ENCODE measurements at regions not wholly inside any gene's neighbourhood (a gene's known extent, or its start where the extent isn't known, plus 50 kb on each side); places are given as distances from the start of the nearest gene placed in this dataset.
"Not testable (repeated sequence)": the region's sequence is repeated elsewhere in the genome, so short reads cannot be mapped to it uniquely, and the experiment has no call there.

- TF ChIP-seq CTCF (IDR thresholded peaks at IDR 0.05) (no peak), POLR2A (IDR thresholded peaks at IDR 0.05) (no peak)
- no peak overlapping the region for H3K27ac ChIP-seq
- WGBS, 3 donors: 89 to 90% (median 90%) methylated on average over 8 of the region's 8 CpGs
- DNase-seq: no peak
- no peak overlapping the region for H3K4me3 ChIP-seq
- no peaks in the 10 kb centered on the region for H3K27me3 ChIP-seq
- H3K36me3 ChIP-seq: no peaks in the 10 kb centered on the region
- intact Hi-C loops (cut with DNase I): no loop called here
- no peaks in the 10 kb centered on the region for H3K9me3 ChIP-seq
- no peaks in the 10 kb centered on the region for H3K4me1 ChIP-seq (ENCODE audit: insufficient read depth)
Observed at GRCh38 chr6:44740566-44741120, 353.1 kb downstream of the CDC5L start.

- Histone ChIP-seq H3K27me3 (no peaks in the 10 kb centered on the region), H3K4me1 (ENCODE audit: insufficient read depth) (no peaks in the 10 kb centered on the region), H3K4me3 (no peak overlapping the region), H3K9me3 (no peaks in the 10 kb centered on the region), H3K36me3 (no peaks in the 10 kb centered on the region), H3K27ac (no peak overlapping the region)
- intact Hi-C loops (cut with DNase I): no loop called here
- TF ChIP-seq POLR2A (IDR thresholded peaks at IDR 0.05) (no peak), CTCF (IDR thresholded peaks at IDR 0.05) (no peak), EP300 (IDR thresholded peaks at IDR 0.05) (no peak)
- WGBS, 3 donors: 86 to 95% (median 93%) methylated on average over 2 of the region's 2 CpGs
- no peak for DNase-seq
Observed at GRCh38 chr6:44742201-44742600, 354.7 kb downstream of the CDC5L start.

- intact Hi-C loops (cut with DNase I): no loop called here
Observed at GRCh38 chr6:44742828-44743372, 355.4 kb downstream of the CDC5L start.

GRCh38 chr6:44760116-44760515 is 372.6 kb downstream of the CDC5L start:
- intact Hi-C loops (cut with DNase I); H3K27ac ChIP-seq: not testable (repeated sequence)
- WGBS, 3 donors: 93 to 98% (median 97%) methylated on average over 18 of the region's 18 CpGs

More at GRCh38 chr6:44742828-44743372, 355.4 kb downstream of the CDC5L start:
- Histone ChIP-seq H3K27ac (no peak overlapping the region), H3K4me3 (no peak overlapping the region), H3K27me3 (no peaks in the 10 kb centered on the region), H3K9me3 (no peaks in the 10 kb centered on the region), H3K4me1 (ENCODE audit: insufficient read depth) (no peaks in the 10 kb centered on the region), H3K36me3 (no peaks in the 10 kb centered on the region)
- 43 to 83% (median 74%) methylated on average over 2 of the region's 2 CpGs for WGBS, 3 donors
- TF ChIP-seq CTCF (IDR thresholded peaks at IDR 0.05) (no peak), POLR2A (IDR thresholded peaks at IDR 0.05) (no peak), EP300 (IDR thresholded peaks at IDR 0.05) (no peak)
- no peak for DNase-seq

GRCh38 chr6:44761046-44761445 is 373.5 kb downstream of the CDC5L start:
- no peak overlapping the region for H3K4me3 ChIP-seq
- H3K4me1 ChIP-seq (ENCODE audit: insufficient read depth): no peaks in the 10 kb centered on the region
- H3K9me3 ChIP-seq: no peaks in the 10 kb centered on the region
- no peaks in the 10 kb centered on the region for H3K27me3 ChIP-seq
- DNase-seq: no peak
- H3K27ac ChIP-seq: no peak overlapping the region
- intact Hi-C loops (cut with DNase I): no loop called here
- no peaks in the 10 kb centered on the region for H3K36me3 ChIP-seq
- TF ChIP-seq CTCF (IDR thresholded peaks at IDR 0.05) (no peak), POLR2A (IDR thresholded peaks at IDR 0.05) (no peak), EP300 (IDR thresholded peaks at IDR 0.05) (no peak)

More at GRCh38 chr6:44760116-44760515, 372.6 kb downstream of the CDC5L start:
- H3K27me3 ChIP-seq; H3K36me3 ChIP-seq; H3K9me3 ChIP-seq; H3K4me3 ChIP-seq; DNase-seq; H3K4me1 ChIP-seq (ENCODE audit: insufficient read depth): not testable (repeated sequence)
